GM23248 (cell line): ENCODE measurements at regions not wholly inside any gene's neighbourhood (a gene's known extent, or its start where the extent isn't known, plus 50 kb on each side); places are given as distances from the start of the nearest gene placed in this dataset.

Source experiments
- EZH2 ChIP-seq: fragments of 200-600 bp; sonication (generic); IDR thresholded peaks from 2 replicates; pipeline ENCODE4 v1.6.1; 2018; ENCODE audit warnings: antibody characterized with exemption, mild to moderate bottlenecking; ENCODE audit not compliant: insufficient read depth, poor library complexity, severe bottlenecking
- EZH2phosphoT487 ChIP-seq: fragments of 200-600 bp; sonication (generic); IDR thresholded peaks from 2 replicates; pipeline ENCODE4 v1.6.1; 2018; ENCODE audit warnings: antibody characterized with exemption, moderate library complexity, mild to moderate bottlenecking, low read depth; ENCODE audit not compliant: insufficient read depth

- TF ChIP-seq EZH2 (no peak), EZH2phosphoT487 (no peak)
Observed at GRCh38 chr2:144628566-144628965, 108.6 kb upstream of the ZEB2 start.
